Activated naive CD4-positive, alpha-beta T cell treated with anti-CD3 and anti-CD28 coated beads, Interleukin-2, amount 10 ng/mL, durations not matched to agents 7 days and 5 days (primary cell): ENCODE measurements at regions not wholly inside any gene's neighbourhood (a gene's known extent, or its start where the extent isn't known, plus 50 kb on each side); places are given as distances from the start of the nearest gene placed in this dataset.

ENCODE experiments used
- CTCF ChIA-PET: fragments of 350-600 bp; sonication (Branson Sonifier 250); formaldehyde crosslinking; loops from one replicate; lab custom pipeline; 2021; ENCODE audit warnings: antibody characterized with exemption; lab: Charles Lee
- DNase-seq: peaks from one replicate; pipeline ENCODE4 v3.0.0-alpha.2; 2020
- H3K27ac Mint-ChIP-seq: one replicate; pipeline ENCODE4 v1.8.0; 2021; ENCODE audit warnings: mild to moderate bottlenecking, moderate library complexity, mixed read lengths
- H3K27me3 Mint-ChIP-seq: one replicate; pipeline ENCODE4 v1.8.0; 2021; ENCODE audit warnings: mild to moderate bottlenecking, mixed read lengths
- H3K36me3 Mint-ChIP-seq: one replicate; pipeline ENCODE4 v1.8.0; 2021; ENCODE audit warnings: mixed read lengths
- H3K4me1 Mint-ChIP-seq: one replicate; pipeline ENCODE4 v1.8.0; 2021; ENCODE audit warnings: mixed read lengths
- H3K4me3 Mint-ChIP-seq: one replicate; pipeline ENCODE4 v1.8.0; 2021; ENCODE audit warnings: mild to moderate bottlenecking, moderate library complexity, mixed read lengths
- H3K9me3 Mint-ChIP-seq: one replicate; pipeline ENCODE4 v1.8.0; 2021; ENCODE audit warnings: mixed read lengths

DNA sequence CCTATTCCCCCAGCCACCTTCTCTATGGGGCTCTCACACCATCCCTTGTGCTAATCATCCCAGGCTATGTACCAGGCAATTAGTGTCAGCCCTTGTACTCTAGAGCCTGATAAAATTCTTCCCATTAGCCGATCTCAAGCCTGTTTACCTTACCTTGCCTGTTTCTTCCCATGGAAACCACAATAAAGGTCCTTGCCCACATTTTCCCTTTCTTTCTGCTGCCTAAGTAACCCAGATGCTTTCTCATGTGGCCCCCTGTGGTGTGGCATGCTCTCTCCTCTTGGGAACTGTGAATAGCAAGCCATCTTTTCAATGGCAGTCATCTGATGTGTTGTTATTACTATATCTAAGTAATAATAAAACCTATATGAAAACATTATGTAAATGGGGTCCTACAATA is 265.8 kb upstream of the ELAC2 start:
- Mint-ChIP-seq H3K4me3 (no peak overlapping the region), H3K9me3 (no peaks in the 10 kb centered on the region), H3K27me3 (no peaks in the 10 kb centered on the region), H3K4me1 (no peaks in the 10 kb centered on the region), H3K27ac (no peak overlapping the region), H3K36me3 (no peaks in the 10 kb centered on the region)
- no peak for DNase-seq
- CTCF ChIA-PET, result no interaction called here

DNA sequence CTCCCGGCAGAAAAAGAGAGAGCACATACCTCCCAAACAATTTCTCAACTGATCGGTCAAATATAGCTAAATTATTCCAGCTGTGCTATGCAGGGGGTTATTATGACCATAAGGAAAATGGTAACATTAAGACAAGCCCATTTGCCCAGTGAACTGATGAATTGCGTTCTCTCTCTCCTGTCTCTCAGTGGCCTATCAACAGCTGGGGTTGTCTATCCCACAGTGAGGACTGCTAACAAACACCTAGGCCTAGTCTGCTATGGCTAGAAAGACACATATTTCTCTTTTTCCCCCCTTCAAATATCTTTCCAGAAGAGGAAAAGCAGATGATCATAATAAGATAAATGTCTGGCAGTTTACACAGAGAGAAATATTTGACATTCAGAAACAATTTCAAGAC is 263.8 kb upstream of the ELAC2 start:
- H3K4me3 Mint-ChIP-seq, result no peak overlapping the region
- no peak overlapping the region for H3K27ac Mint-ChIP-seq
- no peaks in the 10 kb centered on the region for H3K36me3 Mint-ChIP-seq
- no peaks in the 10 kb centered on the region for H3K9me3 Mint-ChIP-seq
- H3K4me1 Mint-ChIP-seq, result no peaks in the 10 kb centered on the region
- no peak for DNase-seq
- CTCF ChIA-PET, result no interaction called here
- no peaks in the 10 kb centered on the region for H3K27me3 Mint-ChIP-seq

DNA sequence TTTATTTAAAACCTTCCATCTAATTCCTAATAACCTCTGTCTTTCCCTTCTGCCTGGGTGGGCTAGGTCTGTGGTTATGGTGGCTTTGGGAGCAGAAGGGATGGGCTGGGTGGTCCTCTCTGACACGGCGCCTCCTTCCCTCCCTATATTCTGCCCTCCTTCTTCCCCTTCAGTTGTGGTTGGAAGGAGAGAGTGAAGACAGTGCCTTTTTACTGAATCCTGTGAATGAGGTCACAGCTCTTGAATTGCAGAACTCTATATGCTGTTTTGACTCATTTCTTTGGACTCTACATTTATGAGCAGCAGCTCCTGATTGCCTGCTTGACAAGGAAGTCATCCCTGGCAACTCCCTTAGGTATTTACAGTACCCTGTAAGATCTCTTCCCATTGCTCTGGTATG is 256.0 kb upstream of the ELAC2 start:
- DNase-seq, result no peak
- no peaks in the 10 kb centered on the region for H3K36me3 Mint-ChIP-seq
- CTCF ChIA-PET, result no interaction called here
- no peak overlapping the region for H3K4me3 Mint-ChIP-seq
- no peak overlapping the region for H3K27ac Mint-ChIP-seq
- no peaks in the 10 kb centered on the region for H3K27me3 Mint-ChIP-seq
- no peaks in the 10 kb centered on the region for H3K4me1 Mint-ChIP-seq
- H3K9me3 Mint-ChIP-seq, result peaks cover 2% of the 10 kb centered on the region

DNA sequence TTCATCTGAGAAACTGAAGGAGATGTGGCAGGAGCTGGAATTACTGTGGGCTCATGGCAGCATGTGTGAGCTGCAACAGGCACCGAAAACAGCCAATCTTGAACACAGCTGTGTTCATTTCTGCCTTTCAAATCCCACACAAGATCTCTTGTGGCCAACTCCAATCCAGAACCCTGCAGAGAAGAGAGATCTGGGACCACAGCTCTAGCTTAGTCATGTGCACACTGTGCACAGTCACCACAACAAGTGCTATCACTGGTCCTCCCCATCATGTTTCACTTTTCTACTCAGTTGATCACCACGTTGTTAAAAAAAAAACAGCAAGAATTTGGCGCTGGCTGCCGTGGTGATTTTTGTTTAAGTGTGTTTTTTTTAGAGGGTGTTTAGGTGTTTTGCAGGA is 254.5 kb upstream of the ELAC2 start:
- CTCF ChIA-PET, result no interaction called here
- H3K4me1 Mint-ChIP-seq, result no peaks in the 10 kb centered on the region

DNA sequence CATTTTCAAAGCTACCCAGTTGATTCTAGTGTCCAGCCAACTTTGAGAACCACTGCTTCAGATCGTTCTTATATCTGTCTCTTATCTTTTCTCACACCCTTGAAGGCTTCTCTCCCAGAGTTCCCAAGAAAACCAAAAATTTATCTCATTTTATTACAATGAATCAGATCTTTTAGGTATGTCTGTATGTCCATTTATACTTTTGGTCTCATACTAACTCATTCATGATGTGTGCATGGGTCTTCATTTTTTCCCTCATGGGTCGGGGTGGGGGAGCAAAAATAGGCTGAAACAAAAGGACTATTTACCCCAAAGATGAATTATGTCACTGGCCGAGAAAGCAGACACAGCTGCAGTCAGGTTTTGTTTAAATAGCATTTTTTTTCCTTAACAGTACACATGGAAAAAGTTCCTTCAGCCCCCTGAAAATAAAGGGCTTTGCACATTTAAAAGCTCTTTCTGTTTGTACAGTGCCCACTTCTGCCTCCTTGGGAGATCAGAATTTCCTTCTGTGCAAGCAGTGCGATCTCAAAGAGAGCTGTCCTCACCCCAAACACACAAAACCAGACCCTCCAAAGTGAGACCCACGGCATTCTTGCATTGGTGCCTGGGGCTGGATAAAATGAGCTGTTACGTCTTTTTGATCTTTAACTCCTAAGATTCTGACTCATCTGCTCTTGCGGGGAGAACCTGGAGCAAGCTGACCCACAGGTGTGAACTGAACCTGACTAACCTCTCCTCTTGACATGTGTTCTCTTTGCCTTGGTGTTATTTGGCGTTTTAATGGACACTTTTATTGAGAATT is 251.2 kb upstream of the ELAC2 start:
- H3K36me3 Mint-ChIP-seq, result no peaks in the 10 kb centered on the region
- H3K4me3 Mint-ChIP-seq, result no peak overlapping the region
- peaks cover 2% of the 10 kb centered on the region for H3K9me3 Mint-ChIP-seq
- H3K27me3 Mint-ChIP-seq, result no peaks in the 10 kb centered on the region
- H3K27ac Mint-ChIP-seq, result no peak overlapping the region
- CTCF ChIA-PET, result no interaction called here
- DNase-seq, result no peak
- no peaks in the 10 kb centered on the region for H3K4me1 Mint-ChIP-seq

More for the DNA sequence above, 254.5 kb upstream of the ELAC2 start:
- Mint-ChIP-seq H3K27me3 (no peaks in the 10 kb centered on the region), H3K4me3 (no peak overlapping the region), H3K9me3 (peaks cover 2% of the 10 kb centered on the region), H3K27ac (no peak overlapping the region), H3K36me3 (no peaks in the 10 kb centered on the region)
- no peak for DNase-seq

DNA sequence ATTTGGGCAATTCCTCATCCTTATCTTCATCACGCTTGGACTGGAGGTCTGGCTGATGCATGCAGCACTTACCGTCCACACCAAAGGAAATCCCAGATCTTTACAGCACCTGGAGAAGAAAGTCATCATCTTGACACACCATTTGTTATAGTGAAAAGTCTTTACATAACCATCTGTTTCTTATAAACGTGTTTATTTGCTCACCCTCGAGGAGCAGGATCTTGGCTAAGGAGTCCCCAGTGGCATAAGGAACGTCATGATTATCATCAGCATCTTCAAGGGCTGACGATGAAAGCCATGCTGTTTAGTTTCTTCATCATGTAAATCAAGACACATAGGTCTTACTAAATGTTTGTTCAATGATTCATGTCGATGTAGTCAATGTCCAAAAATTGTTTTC is 248.8 kb upstream of the ELAC2 start:
- Mint-ChIP-seq H3K9me3 (peaks cover 2% of the 10 kb centered on the region), H3K36me3 (no peaks in the 10 kb centered on the region), H3K27me3 (no peaks in the 10 kb centered on the region), H3K27ac (no peak overlapping the region), H3K4me1 (no peaks in the 10 kb centered on the region), H3K4me3 (no peak overlapping the region)
- DNase-seq, result no peak
- CTCF ChIA-PET, result no interaction called here

DNA sequence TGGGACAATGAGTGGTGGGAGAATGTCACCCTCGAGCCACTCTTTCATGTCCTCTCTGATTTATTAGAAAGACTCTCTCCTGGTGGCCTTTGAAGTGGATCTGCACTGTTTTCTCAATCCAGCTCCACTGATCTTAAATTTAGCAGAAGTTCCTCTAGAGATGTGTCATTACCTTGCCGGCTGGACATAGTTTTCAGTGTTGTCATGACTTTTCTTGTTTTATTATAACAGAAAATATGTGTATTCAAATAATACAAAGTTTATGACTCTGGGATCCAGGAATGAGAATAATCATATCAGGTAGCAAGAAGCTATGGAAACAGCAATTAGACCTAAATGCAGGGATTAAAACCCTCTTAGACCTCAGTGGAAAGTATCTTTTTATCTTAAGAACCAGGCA is 247.5 kb upstream of the ELAC2 start:
- CTCF ChIA-PET, result no interaction called here

DNA sequence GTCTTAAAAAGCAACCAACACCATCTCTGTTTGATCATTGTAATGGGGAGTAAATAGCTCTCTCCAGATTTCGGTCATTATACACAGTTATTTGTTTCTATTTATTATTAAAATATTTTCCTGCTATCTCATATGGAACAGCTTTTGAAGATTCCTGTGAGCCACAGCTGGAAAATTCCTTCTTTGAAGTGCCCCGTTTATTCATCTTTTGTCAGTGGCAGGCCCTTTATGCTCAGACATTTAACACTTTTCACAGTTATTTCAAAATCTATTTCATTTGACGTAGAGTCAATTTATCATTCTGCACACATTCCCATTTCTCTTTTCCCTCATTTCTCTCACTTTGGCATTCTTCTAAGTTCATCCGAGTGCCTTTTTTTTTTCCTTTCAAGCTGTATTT is 245.9 kb upstream of the ELAC2 start:
- H3K36me3 Mint-ChIP-seq, result no peaks in the 10 kb centered on the region
- H3K27ac Mint-ChIP-seq, result no peak overlapping the region
- CTCF ChIA-PET, result no interaction called here
- no peak overlapping the region for H3K4me3 Mint-ChIP-seq
- no peak for DNase-seq
- no peaks in the 10 kb centered on the region for H3K4me1 Mint-ChIP-seq
- H3K27me3 Mint-ChIP-seq, result no peaks in the 10 kb centered on the region
- peaks cover 2% of the 10 kb centered on the region for H3K9me3 Mint-ChIP-seq

More for the DNA sequence above, 247.5 kb upstream of the ELAC2 start:
- Mint-ChIP-seq H3K36me3 (no peaks in the 10 kb centered on the region), H3K4me3 (no peak overlapping the region), H3K27ac (no peak overlapping the region), H3K27me3 (no peaks in the 10 kb centered on the region), H3K4me1 (no peaks in the 10 kb centered on the region), H3K9me3 (peaks cover 2% of the 10 kb centered on the region)
- DNase-seq, result no peak

DNA sequence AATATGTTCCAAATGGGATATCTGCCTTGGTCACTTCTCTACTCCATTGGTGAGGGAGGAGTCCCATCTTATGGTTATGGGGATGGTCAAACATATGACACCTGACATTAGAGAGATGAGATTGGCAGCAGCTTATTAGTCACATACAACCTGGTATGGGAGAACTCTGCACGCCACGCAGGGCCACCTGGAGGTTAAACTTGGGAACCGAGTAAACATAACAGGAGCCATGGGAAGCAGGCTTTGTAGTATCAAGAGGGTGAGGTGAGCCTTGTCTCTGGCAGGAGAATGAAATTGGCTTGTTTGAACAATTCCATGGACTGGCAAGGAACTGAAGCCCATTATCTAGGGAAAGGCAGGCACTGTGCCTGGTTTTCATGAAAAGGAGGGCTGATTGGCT is 238.7 kb upstream of the ELAC2 start:
- Mint-ChIP-seq H3K4me3 (no peak overlapping the region), H3K36me3 (no peaks in the 10 kb centered on the region), H3K4me1 (no peaks in the 10 kb centered on the region), H3K27ac (no peak overlapping the region), H3K27me3 (no peaks in the 10 kb centered on the region), H3K9me3 (peaks cover 2% of the 10 kb centered on the region)
- DNase-seq, result no peak
- CTCF ChIA-PET, result no interaction called here

DNA sequence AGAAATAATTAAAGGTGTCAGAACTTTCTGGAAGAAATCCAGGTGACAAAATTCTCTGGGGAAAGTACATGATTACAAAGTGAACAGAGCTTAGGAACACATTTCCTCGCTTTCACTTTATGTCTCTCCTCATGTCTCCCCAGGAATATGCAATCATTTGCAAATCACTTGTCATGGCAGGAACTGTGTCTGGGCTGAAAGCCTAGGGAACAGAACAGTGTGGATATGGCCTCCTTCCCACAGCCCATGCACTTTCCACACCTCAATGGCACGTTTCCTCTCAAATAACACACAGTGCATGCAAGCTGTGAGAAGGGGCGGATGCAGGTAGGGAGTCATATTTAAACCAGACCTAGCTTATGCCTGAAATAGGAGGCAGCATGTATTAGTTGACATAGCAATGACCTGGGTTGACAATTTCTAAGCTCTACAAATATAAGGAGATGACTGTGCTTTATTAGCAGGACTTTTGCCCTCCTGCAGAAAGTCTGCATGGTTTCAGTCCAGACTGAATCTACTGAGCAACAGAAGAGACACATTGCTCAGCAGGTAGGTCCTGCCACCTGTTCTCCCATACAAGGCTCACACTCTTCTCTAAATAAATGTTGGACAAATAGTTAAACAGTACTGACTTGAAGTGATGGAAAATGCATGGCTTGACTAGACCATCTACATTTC is 236.0 kb upstream of the ELAC2 start:
- Mint-ChIP-seq H3K27ac (no peak overlapping the region), H3K27me3 (no peaks in the 10 kb centered on the region), H3K4me1 (no peaks in the 10 kb centered on the region), H3K36me3 (no peaks in the 10 kb centered on the region), H3K4me3 (no peak overlapping the region), H3K9me3 (no peaks in the 10 kb centered on the region)
- DNase-seq, result no peak
- CTCF ChIA-PET, result no interaction called here

DNA sequence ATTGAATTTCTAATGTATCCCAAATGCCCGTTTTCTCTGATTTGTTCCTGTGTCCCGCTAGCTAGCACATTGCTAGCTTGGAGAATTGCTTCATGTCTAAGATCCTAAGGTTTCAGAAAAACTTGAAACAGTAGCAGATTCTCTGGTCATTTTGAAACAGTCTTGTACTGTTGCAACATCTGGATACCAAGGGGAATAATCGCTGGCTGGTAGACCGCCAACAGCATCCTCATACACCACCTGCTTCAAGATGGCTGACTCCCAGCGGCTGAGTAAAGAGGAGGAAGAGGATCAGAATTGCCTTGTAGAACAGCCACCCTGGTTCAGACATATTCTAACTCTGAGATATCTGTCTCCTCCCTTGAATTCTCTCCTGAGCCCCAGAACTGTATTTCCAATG is 226.7 kb upstream of the ELAC2 start:
- Mint-ChIP-seq H3K4me3 (no peak overlapping the region), H3K9me3 (no peaks in the 10 kb centered on the region), H3K36me3 (no peaks in the 10 kb centered on the region), H3K27ac (no peak overlapping the region), H3K27me3 (no peaks in the 10 kb centered on the region), H3K4me1 (no peaks in the 10 kb centered on the region)
- no peak for DNase-seq
- CTCF ChIA-PET, result no interaction called here

DNA sequence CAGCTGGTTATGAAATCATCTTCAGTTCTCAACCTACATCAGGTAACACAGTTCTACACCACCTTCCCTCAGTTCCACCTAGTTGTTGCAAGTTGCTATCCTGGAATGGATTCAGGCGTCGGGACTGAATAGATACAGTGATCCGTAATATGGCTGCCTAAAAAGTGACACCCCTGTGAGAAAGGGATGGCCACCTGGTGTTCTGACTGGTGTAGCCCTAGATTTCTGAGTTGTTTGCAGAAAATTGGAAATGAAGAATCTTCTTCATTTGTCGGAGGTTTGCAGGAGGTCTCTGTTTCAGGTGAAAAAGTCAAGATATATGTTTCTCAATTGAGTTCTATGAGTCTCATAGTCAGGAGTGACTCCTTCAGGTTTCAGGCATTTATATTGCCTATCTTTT is 225.8 kb upstream of the ELAC2 start:
- DNase-seq, result no peak
- Mint-ChIP-seq H3K27me3 (no peaks in the 10 kb centered on the region), H3K4me1 (no peaks in the 10 kb centered on the region), H3K9me3 (no peaks in the 10 kb centered on the region), H3K36me3 (no peaks in the 10 kb centered on the region), H3K4me3 (no peak overlapping the region), H3K27ac (no peak overlapping the region)
- CTCF ChIA-PET, result no interaction called here

DNA sequence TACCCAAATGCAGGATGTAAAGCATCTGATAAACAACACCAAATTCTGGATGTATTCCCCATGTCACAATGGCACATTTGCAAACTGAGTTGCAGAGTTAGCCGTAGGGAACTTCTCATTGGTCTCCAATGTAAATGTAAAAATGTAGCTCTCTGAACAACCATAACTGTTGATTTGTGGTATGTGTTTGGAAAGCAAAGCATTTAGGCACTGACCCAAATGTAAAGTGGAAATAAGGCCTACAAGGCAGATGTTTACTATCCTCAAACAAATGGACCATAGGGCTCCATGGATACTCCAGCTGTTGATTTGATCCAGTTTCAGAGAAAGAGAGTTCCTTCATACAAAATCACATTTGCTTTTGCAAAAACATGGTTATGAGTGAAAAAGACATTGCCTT is 223.0 kb upstream of the ELAC2 start:
- Mint-ChIP-seq H3K36me3 (no peaks in the 10 kb centered on the region), H3K27me3 (no peaks in the 10 kb centered on the region), H3K4me1 (no peaks in the 10 kb centered on the region), H3K4me3 (no peak overlapping the region), H3K27ac (no peak overlapping the region), H3K9me3 (no peaks in the 10 kb centered on the region)
- CTCF ChIA-PET, result no interaction called here
- no peak for DNase-seq

DNA sequence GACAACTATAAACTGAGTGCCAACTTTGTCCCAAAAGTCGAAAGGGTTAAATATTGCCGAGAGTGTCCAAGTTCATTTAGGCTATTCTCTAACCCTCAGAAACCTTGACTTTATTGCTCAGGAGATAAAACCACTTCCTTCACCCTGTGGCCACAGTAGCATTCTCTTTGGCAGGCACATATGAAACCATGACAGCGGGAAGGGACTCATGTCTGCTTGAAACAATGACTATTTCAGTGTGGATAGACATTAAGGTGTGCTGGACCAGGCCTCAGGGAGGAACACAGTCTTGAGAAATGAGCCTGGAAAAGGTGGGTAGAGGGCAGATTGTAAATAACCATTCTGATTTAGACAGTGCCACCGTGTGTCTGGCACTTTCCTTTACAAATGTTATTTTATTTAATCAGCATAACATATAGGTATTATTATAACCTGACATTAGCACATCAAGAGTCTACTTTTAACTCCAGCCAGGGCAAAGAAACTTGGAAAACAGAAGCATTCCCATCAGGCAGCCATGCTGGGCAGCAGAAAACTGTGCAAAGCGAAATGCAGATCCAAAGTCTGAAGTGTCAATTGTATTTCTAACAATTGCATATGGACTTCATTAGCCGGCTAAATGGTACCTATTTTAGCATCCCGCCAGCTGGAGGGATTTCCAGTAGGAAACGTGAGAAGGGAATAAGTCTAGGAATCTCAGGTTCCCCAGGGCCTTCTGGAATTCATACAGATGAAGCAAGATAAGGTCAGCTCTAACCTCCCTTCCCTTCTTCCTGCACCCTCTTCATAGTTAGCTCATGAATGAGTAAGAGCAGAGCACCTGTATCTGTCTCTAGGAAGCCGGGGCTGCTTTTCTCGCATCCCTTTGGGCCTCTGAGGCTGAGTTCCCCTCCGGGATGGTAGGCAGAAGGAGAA is 212.8 kb upstream of the ELAC2 start:
- no peaks in the 10 kb centered on the region for H3K36me3 Mint-ChIP-seq
- H3K4me3 Mint-ChIP-seq, result no peak overlapping the region
- no peaks in the 10 kb centered on the region for H3K9me3 Mint-ChIP-seq
- no peak for DNase-seq
- no peak overlapping the region for H3K27ac Mint-ChIP-seq
- H3K4me1 Mint-ChIP-seq, result no peaks in the 10 kb centered on the region
- CTCF ChIA-PET, result no interaction called here
- H3K27me3 Mint-ChIP-seq, result no peaks in the 10 kb centered on the region
